ENCODE measurements at regions not wholly inside any gene's neighbourhood (a gene's known extent, or its start where the extent isn't known, plus 50 kb on each side); places are given as distances from the start of the nearest gene placed in this dataset.
A peak's percentile ranks its signal among the peaks of the same experiment; 100 is the strongest.
"Not testable (repeated sequence)": the region's sequence is repeated elsewhere in the genome, so short reads cannot be mapped to it uniquely, and the experiment has no call there.

GRCh38 chr9:62862180-62862579 lies 1672.3 kb downstream of the SPATA31A7 start:
- not testable (repeated sequence) for H3K4me3 Mint-ChIP-seq; DNase-seq (ENCODE audit: low spot score); H3K27ac Mint-ChIP-seq; ATAC-seq; H3F3A ChIP-seq (replicated peaks; ENCODE audit: low read depth); H3K36me3 ChIP-seq (ENCODE audit: insufficient read depth); H2AFZ ChIP-seq; H3K79me2 ChIP-seq (replicated peaks; ENCODE audit: insufficient read depth); H3K4me2 ChIP-seq; H3K36me3 Mint-ChIP-seq (ENCODE audit: low read depth); H3K4me3 ChIP-seq; H3K9me3 Mint-ChIP-seq; H3K27ac ChIP-seq (ENCODE audit: low read depth)
- Histone ChIP-seq H3K27me3 (ENCODE audit: insufficient read depth) (peaks cover 95% of the 10 kb centered on the region), H3K9me2 (ENCODE audit: insufficient read depth) (peaks cover 11% of the 10 kb centered on the region; the same call in 1 of the 2 replicates), H4K20me1 (replicated peaks; ENCODE audit: insufficient read depth) (peaks cover 11% of the 10 kb centered on the region), H3K4me1 (ENCODE audit: insufficient read depth) (peaks cover 10% of the 10 kb centered on the region)
- peaks cover 75% of the 10 kb centered on the region for H3K27me3 Mint-ChIP-seq (ENCODE audit: insufficient read depth, low read depth, poor library complexity)
- H3K4me1 Mint-ChIP-seq: peaks cover 24% of the 10 kb centered on the region

GRCh38 chr9:62863319-62863718 lies 1673.5 kb downstream of the SPATA31A7 start:
- ATAC-seq; H3K9me3 Mint-ChIP-seq; H3K36me3 ChIP-seq (ENCODE audit: insufficient read depth); H3F3A ChIP-seq (replicated peaks; ENCODE audit: low read depth); H3K36me3 Mint-ChIP-seq (ENCODE audit: low read depth); H3K27ac Mint-ChIP-seq; H3K79me2 ChIP-seq (replicated peaks; ENCODE audit: insufficient read depth); H3K4me3 ChIP-seq; H2AFZ ChIP-seq; H3K27ac ChIP-seq (ENCODE audit: low read depth): not testable (repeated sequence)
- H3K9me2 ChIP-seq (ENCODE audit: insufficient read depth): peaks cover 11% of the 10 kb centered on the region; the same call in 1 of the 2 replicates
- DNase-seq (ENCODE audit: low spot score): peak; percentile 36
- peak overlapping the region; percentile 37 for H3K4me3 Mint-ChIP-seq
- peak overlapping the region; percentile 54; the same call in 1 of the 2 replicates for H3K4me2 ChIP-seq
- H3K27me3 Mint-ChIP-seq (ENCODE audit: insufficient read depth, low read depth, poor library complexity): peaks cover 78% of the 10 kb centered on the region
- peaks cover 97% of the 10 kb centered on the region for H3K27me3 ChIP-seq (ENCODE audit: insufficient read depth)
- H3K4me1 ChIP-seq (ENCODE audit: insufficient read depth): peaks cover 10% of the 10 kb centered on the region
- peaks cover 24% of the 10 kb centered on the region for H3K4me1 Mint-ChIP-seq
- peaks cover 12% of the 10 kb centered on the region for H4K20me1 ChIP-seq (replicated peaks; ENCODE audit: insufficient read depth)

- Histone ChIP-seq H3K4me1 (ENCODE audit: insufficient read depth) (peaks cover 10% of the 10 kb centered on the region), H3K9me2 (ENCODE audit: insufficient read depth) (peaks cover 11% of the 10 kb centered on the region; the same call in 1 of the 2 replicates), H3K27me3 (ENCODE audit: insufficient read depth) (peaks cover 97% of the 10 kb centered on the region), H4K20me1 (replicated peaks; ENCODE audit: insufficient read depth) (peaks cover 15% of the 10 kb centered on the region), H3K4me2 (peak overlapping the region; percentile 63; the same call in 1 of the 2 replicates)
- H3K36me3 ChIP-seq (ENCODE audit: insufficient read depth); ATAC-seq; H3F3A ChIP-seq (replicated peaks; ENCODE audit: low read depth); H3K27ac ChIP-seq (ENCODE audit: low read depth); H3K9me3 Mint-ChIP-seq; H3K4me3 ChIP-seq; H3K36me3 Mint-ChIP-seq (ENCODE audit: low read depth); H2AFZ ChIP-seq; H3K79me2 ChIP-seq (replicated peaks; ENCODE audit: insufficient read depth); DNase-seq (ENCODE audit: low spot score); H3K27ac Mint-ChIP-seq: not testable (repeated sequence)
- peaks cover 81% of the 10 kb centered on the region for H3K27me3 Mint-ChIP-seq (ENCODE audit: insufficient read depth, low read depth, poor library complexity)
- H3K4me1 Mint-ChIP-seq: peaks cover 24% of the 10 kb centered on the region
- peak; percentile 67 for TF ChIP-seq EZH2 (IDR thresholded peaks at IDR 0.05; ENCODE audit: low read depth, unreplicated experiment)
- H3K4me3 Mint-ChIP-seq: peak overlapping the region; percentile 80
Observed at GRCh38 chr9:62863867-62864266, 1674.0 kb downstream of the SPATA31A7 start.

GRCh38 chr9:62864481-62865469 lies 1674.9 kb downstream of the SPATA31A7 start:
- not testable (repeated sequence) for H3K9me3 Mint-ChIP-seq; H3K79me2 ChIP-seq (replicated peaks; ENCODE audit: insufficient read depth); H3K27ac ChIP-seq (ENCODE audit: low read depth); H3F3A ChIP-seq (replicated peaks; ENCODE audit: low read depth); H3K36me3 ChIP-seq (ENCODE audit: insufficient read depth); H3K27ac Mint-ChIP-seq; H3K36me3 Mint-ChIP-seq (ENCODE audit: low read depth)
- Histone ChIP-seq H3K27me3 (ENCODE audit: insufficient read depth) (peaks cover 96% of the 10 kb centered on the region), H3K4me2 (peak overlapping the region; percentile 82), H3K4me1 (ENCODE audit: insufficient read depth) (peaks cover 10% of the 10 kb centered on the region), H3K4me3 (peak overlapping the region; percentile 59), H3K9me2 (ENCODE audit: insufficient read depth) (peaks cover 11% of the 10 kb centered on the region; the same call in 1 of the 2 replicates), H4K20me1 (replicated peaks; ENCODE audit: insufficient read depth) (peaks cover 15% of the 10 kb centered on the region), H2AFZ (peak overlapping the region; percentile 77)
- Mint-ChIP-seq H3K4me3 (peak overlapping the region; percentile 80), H3K27me3 (ENCODE audit: insufficient read depth, low read depth, poor library complexity) (peaks cover 84% of the 10 kb centered on the region), H3K4me1 (peaks cover 24% of the 10 kb centered on the region)
- ATAC-seq (peak; percentile 100), DNase-seq (ENCODE audit: low spot score) (peak; percentile 97)
- peak; percentile 68 for TF ChIP-seq EZH2 (IDR thresholded peaks at IDR 0.05; ENCODE audit: low read depth, unreplicated experiment)

- Mint-ChIP-seq H3K27me3 (ENCODE audit: insufficient read depth, low read depth, poor library complexity) (peaks cover 62% of the 10 kb centered on the region), H3K4me1 (peaks cover 13% of the 10 kb centered on the region)
- not testable (repeated sequence) for H2AFZ ChIP-seq; DNase-seq (ENCODE audit: low spot score); H3K4me3 Mint-ChIP-seq; ATAC-seq; H3F3A ChIP-seq (replicated peaks; ENCODE audit: low read depth); H3K4me3 ChIP-seq; H3K4me2 ChIP-seq; H3K27ac Mint-ChIP-seq; H3K9me3 Mint-ChIP-seq; H3K27ac ChIP-seq (ENCODE audit: low read depth); H3K9me2 ChIP-seq (ENCODE audit: insufficient read depth); H3K79me2 ChIP-seq (replicated peaks; ENCODE audit: insufficient read depth); H3K4me1 ChIP-seq (ENCODE audit: insufficient read depth); H3K36me3 Mint-ChIP-seq (ENCODE audit: low read depth); H3K36me3 ChIP-seq (ENCODE audit: insufficient read depth)
- Histone ChIP-seq H4K20me1 (replicated peaks; ENCODE audit: insufficient read depth) (peaks cover 14% of the 10 kb centered on the region), H3K27me3 (ENCODE audit: insufficient read depth) (peaks cover 96% of the 10 kb centered on the region)
Observed at GRCh38 chr9:62869061-62869460, 1679.2 kb downstream of the SPATA31A7 start.

- not testable (repeated sequence) for ATAC-seq; H3K4me3 Mint-ChIP-seq; H3K36me3 Mint-ChIP-seq (ENCODE audit: low read depth); H3K4me3 ChIP-seq; H3K27ac ChIP-seq (ENCODE audit: low read depth); H4K20me1 ChIP-seq (replicated peaks; ENCODE audit: insufficient read depth); H3K36me3 ChIP-seq (ENCODE audit: insufficient read depth); H3K27ac Mint-ChIP-seq; H3K4me1 ChIP-seq (ENCODE audit: insufficient read depth); H3K9me3 Mint-ChIP-seq; H2AFZ ChIP-seq; H3K9me2 ChIP-seq (ENCODE audit: insufficient read depth); H3F3A ChIP-seq (replicated peaks; ENCODE audit: low read depth); H3K79me2 ChIP-seq (replicated peaks; ENCODE audit: insufficient read depth); H3K4me1 Mint-ChIP-seq; H3K4me2 ChIP-seq; DNase-seq (ENCODE audit: low spot score)
- peaks cover 51% of the 10 kb centered on the region for H3K27me3 Mint-ChIP-seq (ENCODE audit: insufficient read depth, low read depth, poor library complexity)
- peaks cover 95% of the 10 kb centered on the region for H3K27me3 ChIP-seq (ENCODE audit: insufficient read depth)
Observed at GRCh38 chr9:62871765-62872164, 1681.9 kb downstream of the SPATA31A7 start.
